HG03460 (cell line): ENCODE measurements at regions not wholly inside any gene's neighbourhood (a gene's known extent, or its start where the extent isn't known, plus 50 kb on each side); places are given as distances from the start of the nearest gene placed in this dataset.

Source experiments
- ATAC-seq: cut with Tn5 transposase; IDR thresholded peaks from one replicate; pipeline ENCODE4 v1.9.1; 2021; ENCODE audit not compliant: unreplicated experiment

- no peak for ATAC-seq
Observed at GRCh38 chr17:77688369-77688768, 270.1 kb upstream of the TNRC6C start.

GRCh38 chr17:77690271-77691161, 268.0 kb upstream of the TNRC6C start:
- no peak for ATAC-seq

GRCh38 chr17:77691216-77692085, 267.1 kb upstream of the TNRC6C start:
- ATAC-seq, result no peak

- ATAC-seq, result no peak
Observed at GRCh38 chr17:77692571-77693161, 265.8 kb upstream of the TNRC6C start.

GRCh38 chr17:77693301-77693700, 265.2 kb upstream of the TNRC6C start:
- no peak for ATAC-seq

GRCh38 chr17:77693776-77694175, 264.7 kb upstream of the TNRC6C start:
- no peak for ATAC-seq

GRCh38 chr17:77694391-77695363, 263.8 kb upstream of the TNRC6C start:
- ATAC-seq, result no peak

- ATAC-seq, result no peak
Observed at GRCh38 chr17:77695386-77695785, 263.1 kb upstream of the TNRC6C start.

GRCh38 chr17:77696151-77696720, 262.3 kb upstream of the TNRC6C start:
- ATAC-seq, result no peak

GRCh38 chr17:77696721-77697460, 261.6 kb upstream of the TNRC6C start:
- ATAC-seq, result no peak

GRCh38 chr17:77697480-77698400, 260.8 kb upstream of the TNRC6C start:
- no peak for ATAC-seq

- ATAC-seq, result no peak
Observed at GRCh38 chr17:77698903-77699623, 259.4 kb upstream of the TNRC6C start.

GRCh38 chr17:77700165-77700881, 258.2 kb upstream of the TNRC6C start:
- ATAC-seq, result no peak

GRCh38 chr17:77701996-77702395, 256.5 kb upstream of the TNRC6C start:
- ATAC-seq, result no peak

- no peak for ATAC-seq
Observed at GRCh38 chr17:77704048-77704815, 254.3 kb upstream of the TNRC6C start.

GRCh38 chr17:77706938-77707337, 251.6 kb upstream of the TNRC6C start:
- ATAC-seq, result no peak
